GM19328 (cell line): ENCODE measurements at regions not wholly inside any gene's neighbourhood (a gene's known extent, or its start where the extent isn't known, plus 50 kb on each side); places are given as distances from the start of the nearest gene placed in this dataset.
"Not testable (repeated sequence)": the region's sequence is repeated elsewhere in the genome, so short reads cannot be mapped to it uniquely, and the experiment has no call there.

Experiments used
- ATAC-seq: cut with Tn5 transposase; IDR thresholded peaks from one replicate; pipeline ENCODE4 v1.9.1; 2021; ENCODE audit warnings: mild to moderate bottlenecking, moderate library complexity; ENCODE audit not compliant: unreplicated experiment

DNA sequence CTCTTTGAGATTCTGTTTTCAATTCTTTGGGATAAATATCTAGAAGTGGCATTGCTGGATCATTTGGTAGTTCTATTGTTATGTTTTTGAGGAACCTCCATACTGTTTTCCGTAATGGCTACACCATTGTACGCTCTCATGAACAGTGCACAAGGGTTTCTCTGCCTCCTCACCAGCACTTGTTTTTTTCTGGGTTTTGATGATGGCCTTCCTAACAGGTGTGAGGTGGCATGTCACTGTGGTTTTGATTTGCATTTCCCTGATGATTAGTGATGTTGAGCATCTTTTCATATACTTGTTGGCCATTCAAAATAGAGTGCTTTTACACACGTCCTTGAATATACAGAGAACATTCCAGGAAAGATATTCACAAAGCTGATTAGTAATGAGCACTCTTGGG lies 86.8 kb upstream of the ADORA2B start:
- ATAC-seq: not testable (repeated sequence)

DNA sequence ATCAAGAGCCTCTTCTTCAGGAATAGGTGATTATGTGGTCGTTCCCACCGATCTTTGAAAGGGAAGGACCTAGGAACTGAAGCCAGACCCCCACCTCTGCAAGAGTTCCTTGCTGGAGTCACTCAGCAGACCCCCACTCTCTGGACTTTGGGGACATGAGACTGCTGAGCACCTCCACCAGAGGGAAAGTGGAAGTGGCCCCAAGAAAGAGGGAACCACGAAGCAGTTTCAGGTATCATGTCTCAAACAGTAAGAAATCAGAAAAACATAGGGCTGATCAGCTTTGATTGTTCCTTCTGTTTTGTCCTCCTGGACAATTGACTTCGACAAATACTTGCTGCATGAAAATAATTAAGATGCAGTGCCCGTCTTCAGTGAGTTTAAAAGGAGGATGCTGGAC lies 84.2 kb upstream of the ADORA2B start:
- not testable (repeated sequence) for ATAC-seq

DNA sequence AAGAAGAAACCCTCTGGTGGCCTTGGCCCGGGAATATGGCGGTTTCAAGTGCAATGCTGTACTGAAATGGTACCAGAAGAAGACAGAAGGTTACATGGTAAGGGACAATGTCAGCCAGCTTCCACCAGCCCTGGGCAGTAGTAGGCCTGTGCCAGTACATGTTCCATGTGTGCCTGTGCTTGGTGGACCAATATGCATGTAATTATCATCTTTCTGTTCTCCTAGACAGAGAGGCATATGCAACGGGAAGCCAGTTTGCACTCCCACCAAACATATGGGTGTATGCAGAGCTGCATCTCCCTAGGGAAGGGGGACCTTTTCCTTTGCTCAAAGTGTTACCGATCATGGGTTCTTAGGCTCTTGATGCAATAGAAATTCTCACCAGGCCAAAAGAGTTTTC lies 80.9 kb upstream of the ADORA2B start:
- not testable (repeated sequence) for ATAC-seq

DNA sequence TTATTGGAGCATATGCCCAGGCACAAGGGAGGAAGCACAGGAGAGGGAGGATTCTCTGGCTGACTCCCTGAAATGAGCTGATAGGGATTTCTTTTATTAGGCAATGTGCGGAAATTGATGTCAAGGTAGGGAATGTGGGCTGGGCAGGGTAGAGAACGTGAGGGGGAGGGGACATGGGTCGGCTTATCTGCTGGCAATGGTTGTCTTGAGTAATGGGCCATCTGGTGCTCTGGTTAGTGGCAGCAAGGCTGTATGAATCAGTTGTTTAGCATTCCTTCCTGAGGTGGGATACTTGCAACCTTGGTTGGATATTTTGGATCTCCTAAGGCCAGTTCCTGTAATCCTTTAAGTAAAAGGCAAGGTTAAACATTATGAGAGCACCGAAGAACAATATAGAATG lies 80.5 kb upstream of the ADORA2B start:
- not testable (repeated sequence) for ATAC-seq

GRCh38 chr17:15866015-15866414 lies 78.9 kb upstream of the ADORA2B start:
- not testable (repeated sequence) for ATAC-seq

DNA sequence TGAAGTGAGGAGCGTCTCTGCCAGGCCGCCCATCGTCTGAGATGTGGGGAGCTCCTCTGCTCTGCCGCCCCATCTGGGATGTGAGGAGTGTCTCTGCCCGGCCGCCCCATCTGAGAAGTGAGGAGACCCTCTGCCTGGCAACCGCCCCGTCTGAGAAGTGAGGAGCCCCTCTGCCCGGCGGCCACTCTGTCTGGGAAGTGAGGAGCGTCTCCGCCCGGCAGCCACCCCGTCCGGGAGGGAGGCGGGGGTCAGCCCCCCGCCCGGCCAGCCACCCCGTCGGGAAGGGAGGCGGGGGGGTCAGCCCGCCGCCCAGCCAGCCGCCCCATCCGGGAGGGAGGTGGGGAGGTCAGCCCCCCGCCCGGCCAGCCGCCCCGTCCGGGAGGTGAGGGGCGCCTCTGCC lies 77.6 kb upstream of the ADORA2B start:
- not testable (repeated sequence) for ATAC-seq

- not testable (repeated sequence) for ATAC-seq
Observed at GRCh38 chr17:15869868-15870267, 75.1 kb upstream of the ADORA2B start.

- ATAC-seq: not testable (repeated sequence)
Observed at GRCh38 chr17:15872677-15873076, 72.3 kb upstream of the ADORA2B start.

DNA sequence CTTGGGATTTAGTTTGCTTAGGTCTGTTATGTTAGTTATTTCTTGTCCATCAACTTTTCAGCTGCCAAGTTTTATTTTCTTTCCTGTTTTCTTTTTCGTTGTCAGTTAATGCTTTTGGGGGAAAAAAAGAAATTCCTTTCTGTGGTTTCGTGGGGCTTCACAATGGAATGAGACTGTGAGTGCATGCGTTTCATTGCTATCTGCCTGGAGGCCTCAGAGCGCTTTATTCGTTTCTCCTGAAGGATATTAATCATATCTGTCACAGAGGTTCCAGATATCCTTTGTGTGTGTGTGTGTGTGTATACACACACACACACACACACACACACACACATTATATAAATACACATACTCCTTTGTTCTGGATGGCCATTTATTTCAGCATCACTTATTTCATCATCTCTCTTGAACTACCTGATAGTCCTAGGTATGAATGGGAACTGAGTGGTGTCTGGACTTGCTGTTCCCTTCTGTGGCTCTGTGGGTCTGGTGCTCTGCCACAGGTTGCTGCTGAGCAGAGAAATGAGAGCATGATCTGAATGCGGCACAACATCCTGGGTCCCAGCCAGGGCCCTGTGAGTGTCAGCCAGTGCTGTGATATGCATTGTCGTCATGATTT lies 66.9 kb upstream of the ADORA2B start:
- not testable (repeated sequence) for ATAC-seq

GRCh38 chr17:15882058-15882720 lies 62.7 kb upstream of the ADORA2B start:
- ATAC-seq: no peak

DNA sequence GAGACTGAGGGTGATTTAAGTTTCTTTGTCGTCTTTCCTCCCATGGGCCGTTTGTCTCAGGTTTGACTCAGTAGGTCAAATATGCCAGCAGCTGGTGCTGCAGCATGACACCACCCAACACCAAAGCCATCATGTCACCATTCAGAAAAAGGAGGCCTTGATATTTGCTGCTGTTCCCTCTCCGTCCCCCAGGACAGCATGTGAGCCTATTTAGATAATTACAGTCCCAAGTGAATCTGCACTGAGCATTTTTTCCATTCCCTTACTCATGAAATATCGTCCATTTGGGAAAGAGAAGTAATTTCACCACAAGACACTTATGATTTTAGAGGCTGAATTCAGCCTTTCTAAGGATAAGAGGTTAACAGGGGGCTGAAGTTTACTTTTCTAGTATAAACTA lies 62.2 kb upstream of the ADORA2B start:
- ATAC-seq: no peak

GRCh38 chr17:15883617-15884111 lies 61.3 kb upstream of the ADORA2B start:
- no peak for ATAC-seq

DNA sequence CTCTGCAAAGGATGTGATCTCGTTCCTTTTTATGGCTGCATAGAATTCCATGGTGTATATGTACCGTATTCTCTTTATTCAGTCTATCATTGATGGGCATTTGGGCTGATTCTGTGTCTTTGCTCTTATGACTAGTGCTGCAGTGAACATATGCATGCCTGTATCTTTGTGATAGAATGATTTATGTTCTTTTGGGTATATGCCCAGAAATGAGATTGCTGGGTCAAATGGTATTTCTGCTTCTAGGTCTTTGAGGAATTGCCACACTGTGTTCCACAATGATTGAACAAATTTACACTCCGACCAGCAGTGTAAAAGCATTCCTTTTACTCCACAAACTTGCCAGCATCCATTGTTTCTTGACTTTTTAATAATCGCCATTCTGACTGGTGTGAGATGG lies 60.2 kb upstream of the ADORA2B start:
- no peak for ATAC-seq

- ATAC-seq: no peak
Observed at GRCh38 chr17:15885770-15886169, 59.2 kb upstream of the ADORA2B start.

DNA sequence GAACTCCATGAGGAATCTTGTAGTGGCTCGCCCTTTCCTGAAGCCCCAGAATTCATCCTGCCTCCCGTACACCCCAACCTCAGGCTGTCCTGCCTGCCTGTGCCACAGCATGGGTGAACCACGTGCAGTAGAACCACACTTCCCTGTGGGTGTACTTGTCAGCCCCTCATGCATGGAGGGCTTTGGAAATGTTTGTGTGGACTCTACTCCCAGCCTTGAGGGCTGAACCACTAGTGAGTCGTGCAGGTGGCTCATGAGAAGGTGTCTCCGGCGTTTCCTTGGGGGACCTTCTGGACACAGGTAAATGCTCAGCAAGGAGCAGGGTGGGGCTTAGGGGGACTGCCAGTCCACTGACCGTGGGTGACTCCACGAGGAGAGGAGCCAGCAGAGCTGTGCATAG lies 58.7 kb upstream of the ADORA2B start:
- no peak for ATAC-seq

- no peak for ATAC-seq
Observed at GRCh38 chr17:15886804-15887203, 58.1 kb upstream of the ADORA2B start.

DNA sequence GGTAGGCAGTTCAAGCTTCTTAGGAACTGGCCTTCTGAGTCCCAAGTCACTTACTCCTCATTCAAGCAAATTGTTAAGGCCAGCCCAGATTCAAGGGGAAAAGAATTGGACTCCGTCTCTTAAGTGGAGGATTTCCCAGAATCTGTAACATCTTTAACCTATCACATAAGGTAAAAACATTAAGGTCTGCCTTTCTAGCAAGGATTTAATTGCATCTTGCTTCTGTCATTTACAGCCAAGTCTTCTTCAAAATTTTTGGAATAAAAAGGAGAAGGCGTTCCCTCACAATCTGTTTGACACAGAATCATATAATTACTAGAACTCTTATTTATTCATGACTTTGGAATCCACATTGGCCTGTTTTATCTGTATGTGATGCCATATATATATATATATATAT lies 56.5 kb upstream of the ADORA2B start:
- no peak for ATAC-seq

DNA sequence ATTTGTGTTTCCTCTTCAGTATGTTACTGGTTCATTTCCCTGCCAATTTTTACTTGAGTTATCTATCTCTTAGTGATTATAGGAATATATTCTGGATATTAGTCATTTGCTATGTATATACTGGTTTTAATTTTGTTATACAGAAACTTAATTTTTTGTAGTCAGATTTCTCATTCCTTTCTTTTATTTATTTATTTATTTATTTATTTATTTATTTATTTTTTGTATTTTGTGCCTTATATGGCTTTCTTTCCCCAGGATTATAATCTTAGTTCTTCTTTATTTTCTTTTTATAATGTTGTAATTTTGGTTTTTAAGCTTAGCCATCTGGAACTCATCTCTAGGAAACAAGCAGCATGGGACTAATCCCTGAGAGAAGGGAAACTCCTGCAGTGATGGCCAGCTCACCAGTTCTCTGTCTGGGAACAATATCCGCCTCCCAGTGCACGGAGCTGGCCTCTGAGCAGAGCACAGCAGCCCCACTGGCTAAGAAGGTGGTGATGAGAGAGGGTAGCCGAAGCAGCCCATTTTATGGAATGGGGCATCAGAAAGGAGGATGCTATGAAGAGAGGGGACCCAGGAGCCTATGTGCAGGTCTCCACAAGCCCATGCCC lies 54.5 kb upstream of the ADORA2B start:
- ATAC-seq: no peak

DNA sequence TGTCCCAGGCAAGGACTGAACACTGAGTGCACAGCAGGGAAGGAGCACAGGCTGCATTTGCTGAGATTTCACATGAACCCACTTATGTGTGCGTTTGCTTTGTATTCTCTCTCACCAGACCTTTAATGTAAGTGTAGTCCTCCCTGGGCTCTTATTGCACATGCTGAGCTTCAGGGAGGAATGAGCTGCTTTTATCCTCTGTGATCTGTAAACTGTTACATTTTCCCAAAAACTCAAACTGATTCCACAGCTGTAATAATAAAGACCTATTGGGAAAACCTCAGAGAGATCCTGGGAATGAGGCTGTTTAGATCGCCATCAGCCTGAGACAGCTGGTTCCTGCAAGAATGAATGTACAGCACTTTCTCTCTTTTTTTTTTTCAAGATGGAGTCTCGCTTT lies 53.6 kb upstream of the ADORA2B start:
- no peak for ATAC-seq

DNA sequence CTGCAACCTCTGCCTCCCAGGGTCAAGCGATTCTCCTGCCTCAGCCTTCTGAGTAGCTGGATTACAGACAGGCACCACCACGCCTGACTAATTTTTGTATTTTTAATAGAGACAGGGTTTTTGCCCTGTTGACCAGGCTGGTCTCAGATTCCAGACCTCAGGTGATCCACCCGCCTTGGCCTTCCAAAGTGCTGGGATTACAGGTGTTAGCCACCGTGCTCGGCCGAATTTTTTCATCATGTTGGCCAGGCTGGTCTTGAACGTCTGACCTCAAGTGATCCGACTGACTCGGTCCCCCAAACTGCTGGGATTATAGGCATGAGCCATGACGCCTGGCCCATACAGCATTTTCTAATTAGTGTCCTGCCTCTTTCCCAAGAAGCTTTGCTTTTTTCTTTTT lies 52.7 kb upstream of the ADORA2B start:
- no peak for ATAC-seq

- ATAC-seq: no peak
Observed at GRCh38 chr17:15892731-15893657, 51.9 kb upstream of the ADORA2B start.
